ENCODE measurements at regions not wholly inside any gene's neighbourhood (a gene's known extent, or its start where the extent isn't known, plus 50 kb on each side); places are given as distances from the start of the nearest gene placed in this dataset.

DNA sequence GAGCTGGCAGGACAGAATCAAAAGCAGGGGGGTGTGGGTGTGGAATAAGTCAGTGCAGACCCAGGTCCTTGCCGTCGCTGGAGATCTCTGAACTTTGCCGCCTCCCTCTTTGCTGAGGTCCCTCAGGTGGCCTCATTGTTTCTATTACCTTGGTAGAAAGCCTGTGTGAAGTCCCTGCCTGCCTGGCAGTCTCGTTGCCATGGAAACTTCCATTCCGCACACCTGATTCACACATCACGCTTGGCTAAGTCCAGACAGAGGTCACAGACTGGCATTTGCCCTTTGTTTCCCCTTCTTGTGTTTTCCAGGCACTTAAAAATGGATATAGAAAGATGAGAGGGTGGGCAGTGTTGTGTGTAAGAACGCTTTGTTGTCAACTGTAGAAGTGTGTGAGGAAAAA lies 260.6 kb downstream of the PRL start:
- Histone ChIP-seq H3K27me3 (no peaks in the 10 kb centered on the region), H3K4me1 (no peaks in the 10 kb centered on the region), H3K36me3 (no peaks in the 10 kb centered on the region), H3K27ac (no peak overlapping the region), H3K9me3 (no peaks in the 10 kb centered on the region), H3K4me3 (no peak overlapping the region)
- no peak for DNase-seq (ENCODE audit: extremely low spot score in 2 of 2)
- intact Hi-C loops (cut with DNase I): no loop called here
- TF ChIP-seq, protein P1, sequence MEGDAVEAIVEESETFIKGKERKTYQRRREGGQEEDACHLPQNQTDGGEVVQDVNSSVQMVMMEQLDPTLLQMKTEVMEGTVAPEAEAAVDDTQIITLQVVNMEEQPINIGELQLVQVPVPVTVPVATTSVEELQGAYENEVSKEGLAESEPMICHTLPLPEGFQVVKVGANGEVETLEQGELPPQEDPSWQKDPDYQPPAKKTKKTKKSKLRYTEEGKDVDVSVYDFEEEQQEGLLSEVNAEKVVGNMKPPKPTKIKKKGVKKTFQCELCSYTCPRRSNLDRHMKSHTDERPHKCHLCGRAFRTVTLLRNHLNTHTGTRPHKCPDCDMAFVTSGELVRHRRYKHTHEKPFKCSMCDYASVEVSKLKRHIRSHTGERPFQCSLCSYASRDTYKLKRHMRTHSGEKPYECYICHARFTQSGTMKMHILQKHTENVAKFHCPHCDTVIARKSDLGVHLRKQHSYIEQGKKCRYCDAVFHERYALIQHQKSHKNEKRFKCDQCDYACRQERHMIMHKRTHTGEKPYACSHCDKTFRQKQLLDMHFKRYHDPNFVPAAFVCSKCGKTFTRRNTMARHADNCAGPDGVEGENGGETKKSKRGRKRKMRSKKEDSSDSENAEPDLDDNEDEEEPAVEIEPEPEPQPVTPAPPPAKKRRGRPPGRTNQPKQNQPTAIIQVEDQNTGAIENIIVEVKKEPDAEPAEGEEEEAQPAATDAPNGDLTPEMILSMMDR (IDR thresholded peaks at IDR 0.05): no peak
- TF ChIP-seq POLR2AphosphoS5 (IDR thresholded peaks at IDR 0.05; ENCODE audit: insufficient read depth in 1 of 2, low read depth in 1 of 2): no peak
- TF ChIP-seq POLR2A (IDR thresholded peaks at IDR 0.05): no peak

DNA sequence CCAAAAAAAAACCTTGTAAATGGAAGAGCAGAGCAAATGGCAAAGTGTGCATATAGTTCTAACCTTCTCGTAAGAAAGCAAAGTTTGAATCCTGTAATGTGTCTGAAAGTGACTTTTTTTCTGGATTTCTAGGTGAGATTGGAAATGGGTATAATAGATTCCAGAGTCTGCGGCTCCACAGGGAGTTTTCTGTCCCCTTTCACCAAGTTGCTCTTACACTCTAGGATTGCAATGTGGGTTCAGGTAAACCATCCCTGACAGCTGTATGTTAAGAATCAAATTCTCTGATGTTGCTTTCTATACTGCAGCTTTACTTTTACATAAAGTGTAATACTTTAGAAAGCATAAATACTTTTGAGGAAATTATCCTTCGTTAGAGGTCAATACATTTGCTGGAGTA lies 260.1 kb downstream of the PRL start:
- Histone ChIP-seq H3K27me3 (no peaks in the 10 kb centered on the region), H3K27ac (no peak overlapping the region), H3K9me3 (no peaks in the 10 kb centered on the region), H3K4me1 (peaks cover 2% of the 10 kb centered on the region), H3K36me3 (no peaks in the 10 kb centered on the region), H3K4me3 (no peak overlapping the region)
- DNase-seq (ENCODE audit: extremely low spot score in 2 of 2): no peak
- no peak for TF ChIP-seq POLR2A (IDR thresholded peaks at IDR 0.05)
- TF ChIP-seq, protein P1 (IDR thresholded peaks at IDR 0.05): no peak
- TF ChIP-seq POLR2AphosphoS5 (IDR thresholded peaks at IDR 0.05; ENCODE audit: insufficient read depth in 1 of 2, low read depth in 1 of 2): no peak
- intact Hi-C loops (cut with DNase I): no loop called here

DNA sequence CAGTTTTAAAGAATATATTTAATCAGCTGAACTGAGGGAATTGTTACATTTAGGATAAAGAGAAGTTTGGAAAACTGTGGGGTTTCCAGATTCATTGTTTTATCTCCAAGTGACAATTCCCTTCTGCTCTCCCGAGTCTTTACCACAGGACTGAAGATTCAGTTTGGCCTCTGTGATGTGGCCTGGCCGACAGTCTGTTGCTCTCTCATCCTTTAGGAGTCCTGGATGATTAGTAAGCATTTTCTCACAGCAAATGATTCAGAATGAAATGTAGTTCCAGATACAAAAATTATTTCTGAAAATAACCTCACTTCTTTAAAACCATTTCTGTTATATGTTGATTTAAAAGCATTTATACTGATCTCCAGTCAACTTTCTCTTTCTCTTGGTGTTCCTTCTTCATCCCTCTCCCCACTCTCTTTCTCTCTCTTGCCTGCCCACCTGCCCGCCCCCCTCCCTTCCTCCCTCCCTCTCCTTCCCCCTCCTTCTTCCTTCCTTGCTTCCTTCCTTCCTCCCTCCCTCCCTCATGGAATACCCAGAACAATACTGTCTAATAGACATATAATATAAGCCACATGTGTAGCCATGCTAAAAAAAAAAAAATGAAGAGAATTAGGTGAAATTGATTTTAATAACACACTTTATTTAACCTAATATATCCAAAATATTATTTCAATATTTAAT lies 254.9 kb downstream of the PRL start:
- Histone ChIP-seq H3K9me3 (no peaks in the 10 kb centered on the region), H3K4me1 (peaks cover 24% of the 10 kb centered on the region), H3K27ac (no peak overlapping the region), H3K4me3 (no peak overlapping the region), H3K36me3 (no peaks in the 10 kb centered on the region), H3K27me3 (no peaks in the 10 kb centered on the region)
- no peak for DNase-seq (ENCODE audit: extremely low spot score in 2 of 2)
- no peak for TF ChIP-seq POLR2A (IDR thresholded peaks at IDR 0.05)
- TF ChIP-seq, protein P1 (IDR thresholded peaks at IDR 0.05): no peak
- TF ChIP-seq POLR2AphosphoS5 (IDR thresholded peaks at IDR 0.05; ENCODE audit: insufficient read depth in 1 of 2, low read depth in 1 of 2): no peak
- intact Hi-C loops (cut with DNase I): no loop called here

DNA sequence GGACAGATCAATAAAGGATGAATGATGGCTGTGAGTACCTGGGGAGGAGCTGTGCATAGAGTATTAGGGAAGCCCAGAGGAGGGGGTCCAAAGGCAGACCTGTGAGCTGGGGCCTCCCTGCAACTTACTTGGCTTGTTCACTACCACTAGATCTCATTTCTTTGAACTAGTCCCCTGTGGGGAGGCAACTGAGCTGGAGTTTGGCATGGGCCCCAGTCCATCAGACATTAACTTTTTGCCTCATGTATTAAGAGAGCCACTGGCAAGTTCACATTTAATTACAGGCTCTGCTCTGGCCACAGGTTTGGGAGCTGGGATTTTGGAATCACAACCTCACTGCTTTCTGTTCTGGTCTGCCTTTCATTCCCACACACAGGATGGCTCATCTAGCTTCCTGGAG lies 254.1 kb downstream of the PRL start:
- DNase-seq (ENCODE audit: extremely low spot score in 2 of 2): no peak
- TF ChIP-seq POLR2AphosphoS5 (IDR thresholded peaks at IDR 0.05; ENCODE audit: insufficient read depth in 1 of 2, low read depth in 1 of 2) (no peak), POLR2A (IDR thresholded peaks at IDR 0.05) (no peak)
- TF ChIP-seq, protein P1 (IDR thresholded peaks at IDR 0.05): no peak
- H3K4me3 ChIP-seq: no peak overlapping the region
- H3K27ac ChIP-seq: peak overlapping the region; percentile 66
- H3K9me3 ChIP-seq: no peaks in the 10 kb centered on the region
- intact Hi-C loops (cut with DNase I): no loop called here
- H3K27me3 ChIP-seq: no peaks in the 10 kb centered on the region
- H3K4me1 ChIP-seq: peaks cover 24% of the 10 kb centered on the region
- no peaks in the 10 kb centered on the region for H3K36me3 ChIP-seq

DNA sequence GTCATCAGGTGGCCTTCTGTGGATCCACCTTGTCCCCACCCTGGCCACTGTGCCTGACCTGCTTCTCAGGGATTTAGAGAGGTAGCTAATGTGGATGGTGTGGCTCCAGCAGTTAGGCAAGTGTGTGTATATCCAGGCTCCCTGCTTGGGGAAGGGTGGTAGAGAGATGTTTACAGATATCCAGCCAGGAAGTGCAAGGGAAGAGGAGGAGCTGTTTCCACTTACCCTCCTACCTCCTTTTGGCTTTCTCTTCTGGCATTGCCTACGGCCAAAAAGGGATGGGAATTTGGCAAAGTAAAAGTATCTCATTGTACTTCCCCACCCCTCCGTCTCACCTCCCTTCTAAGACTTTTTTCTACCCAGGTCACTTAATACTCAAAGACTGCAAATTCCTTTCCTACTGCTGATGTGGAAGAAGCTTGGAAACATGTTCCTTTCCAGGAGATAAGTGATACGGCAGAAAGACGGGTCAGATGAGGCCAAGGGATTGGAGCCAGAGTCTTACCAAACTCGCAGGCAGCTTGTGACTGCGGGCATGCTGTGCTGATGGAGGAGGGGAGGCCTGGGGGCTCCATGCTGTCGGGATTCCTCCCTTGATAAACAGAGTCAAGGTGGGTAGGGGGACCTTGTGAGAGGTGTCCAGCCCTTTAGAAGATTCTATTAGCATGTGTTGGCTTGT lies 253.4 kb downstream of the PRL start:
- Histone ChIP-seq H3K4me1 (peaks cover 24% of the 10 kb centered on the region), H3K36me3 (no peaks in the 10 kb centered on the region), H3K27ac (peak overlapping the region; percentile 66), H3K27me3 (no peaks in the 10 kb centered on the region), H3K9me3 (no peaks in the 10 kb centered on the region), H3K4me3 (peak overlapping the region in 1 of 2 donors; percentile 10)
- TF ChIP-seq POLR2A (IDR thresholded peaks at IDR 0.05): no peak
- TF ChIP-seq, protein P1 (IDR thresholded peaks at IDR 0.05): no peak
- TF ChIP-seq POLR2AphosphoS5 (IDR thresholded peaks at IDR 0.05; ENCODE audit: insufficient read depth in 1 of 2, low read depth in 1 of 2): no peak
- no peak for DNase-seq (ENCODE audit: extremely low spot score in 2 of 2)
- intact Hi-C loops (cut with DNase I): no loop called here
